Aorta (tissue), 5 donors: ENCODE measurements at regions not wholly inside any gene's neighbourhood (a gene's known extent, or its start where the extent isn't known, plus 50 kb on each side); places are given as distances from the start of the nearest gene placed in this dataset.

ENCODE experiments used
- ATAC-seq: fragments of 200-7000 bp; cut with Tn5 transposase; one replicate; pipeline ENCODE4 v1.9.1; 2022; ENCODE audit warnings: moderate library complexity; ENCODE audit not compliant: low FRiP score
- DNase-seq, 2 donors: peaks; one replicate each; pipeline ENCODE4 v3.0.0-alpha.2; 2020
- H3K27ac ChIP-seq, 2 donors: one replicate each; pipeline ENCODE4 v1.5.1; 2013; ENCODE audit warnings: low read length in 2 of 2, mild to moderate bottlenecking in 2 of 2, moderate library complexity in 2 of 2, control low read depth in 1 of 2, inconsistent platforms in 1 of 2, low read depth in 1 of 2
- H3K27me3 ChIP-seq, 2 donors: one replicate each; pipeline ENCODE4 v1.6.1; 2013; ENCODE audit warnings: control low read depth in 1 of 2, low read length in 1 of 2, mild to moderate bottlenecking in 1 of 2, moderate library complexity in 1 of 2; ENCODE audit not compliant: insufficient read depth in 2 of 2, control insufficient read depth in 1 of 2
- H3K36me3 ChIP-seq, 2 donors: one replicate each; pipeline ENCODE4 v1.6.1; 2013; ENCODE audit warnings: control low read depth in 1 of 2, low read length in 1 of 2, mild to moderate bottlenecking in 1 of 2; ENCODE audit not compliant: insufficient read depth in 2 of 2, control insufficient read depth in 1 of 2
- H3K4me1 ChIP-seq, 2 donors: one replicate each; pipeline ENCODE4 v1.6.1; 2013; ENCODE audit warnings: low read length in 2 of 2, control low read depth in 1 of 2, mild to moderate bottlenecking in 1 of 2, moderate library complexity in 1 of 2; ENCODE audit not compliant: insufficient read depth in 2 of 2, control insufficient read depth in 1 of 2
- H3K4me3 ChIP-seq, 2 donors: one replicate each; pipeline ENCODE4 v1.5.1; 2013; ENCODE audit warnings: low read length in 2 of 2, control low read depth in 1 of 2, mild to moderate bottlenecking in 1 of 2
- H3K9me3 ChIP-seq: one replicate; pipeline ENCODE4 v1.6.1; 2013; ENCODE audit warnings: mild to moderate bottlenecking, low read length; ENCODE audit not compliant: control insufficient read depth
- WGBS, 2 donors: extraction: QIAGEN DNeasy Blood & Tissue Kit; methylation state at CpG; one replicate each; pipeline ENCODE4 v1.1.7; 2013; 5-methylcytosine and 5-hydroxymethylcytosine counted together
- intact Hi-C, 2 donors: fragments of 100-400 bp; cut with DNase I; formaldehyde crosslinking; loops; one replicate each; pipeline versions ENCODE4 v1.14.2 to v1.15.0; 2022
- donor health status: healthy with polysubstance abuse.
- donor health status: Bipolar disorder and iron deficiency.
- donor health status: DM: no; HTN: no; CAD: no.
- donor health status: DM: no; HTN: no; CAD: no.
- donor health status: DM: yes; HTN: yes; CAD: no.

- intact Hi-C loops = no loop called here
- WGBS, 2 donors = 58 to 74% methylated on average over 4 of the region's 4 CpGs
Measured at GRCh38 chr4:136088211-136088867, 1444.0 kb downstream of the PCDH18 start.

GRCh38 chr4:136078976-136079375, 1453.3 kb downstream of the PCDH18 start:
- H3K27me3 ChIP-seq = no peaks in the 10 kb centered on the region
- H3K4me1 ChIP-seq = no peaks in the 10 kb centered on the region
- intact Hi-C loops = no loop called here
- 22 to 34% methylated on average over 1 of the region's 1 CpG for WGBS, 2 donors
- H3K27ac ChIP-seq = no peak overlapping the region
- no peaks in the 10 kb centered on the region for H3K9me3 ChIP-seq
- H3K4me3 ChIP-seq = no peak overlapping the region
- no peaks in the 10 kb centered on the region for H3K36me3 ChIP-seq
- DNase-seq (no peak), ATAC-seq (no peak)

More at GRCh38 chr4:136088211-136088867, 1444.0 kb downstream of the PCDH18 start:
- Histone ChIP-seq H3K9me3 (no peaks in the 10 kb centered on the region), H3K4me3 (no peak overlapping the region), H3K36me3 (no peaks in the 10 kb centered on the region), H3K4me1 (no peaks in the 10 kb centered on the region), H3K27ac (no peak overlapping the region), H3K27me3 (no peaks in the 10 kb centered on the region)
- ATAC-seq (no peak), DNase-seq (no peak)

GRCh38 chr4:136056748-136057147, 1475.5 kb downstream of the PCDH18 start:
- Histone ChIP-seq H3K36me3 (no peaks in the 10 kb centered on the region), H3K4me1 (no peaks in the 10 kb centered on the region), H3K27ac (no peak overlapping the region), H3K27me3 (no peaks in the 10 kb centered on the region), H3K4me3 (no peak overlapping the region), H3K9me3 (no peaks in the 10 kb centered on the region)
- no peak for ATAC-seq
- DNase-seq = no peak
- intact Hi-C loops = no loop called here
- 70 to 75% methylated on average over 7 of the region's 7 CpGs for WGBS, 2 donors

GRCh38 chr4:136055360-136055759, 1476.9 kb downstream of the PCDH18 start:
- WGBS, 2 donors = 81% methylated on average over 3 of the region's 3 CpGs
- no peak overlapping the region for H3K27ac ChIP-seq
- DNase-seq (no peak), ATAC-seq (no peak)
- no peaks in the 10 kb centered on the region for H3K9me3 ChIP-seq
- no peaks in the 10 kb centered on the region for H3K36me3 ChIP-seq
- H3K27me3 ChIP-seq = no peaks in the 10 kb centered on the region
- no peak overlapping the region for H3K4me3 ChIP-seq
- H3K4me1 ChIP-seq = no peaks in the 10 kb centered on the region
- intact Hi-C loops = no loop called here

- 95 to 96% methylated on average over 1 of the region's 1 CpG for WGBS, 2 donors
- intact Hi-C loops = no loop called here
- no peak for DNase-seq
Measured at GRCh38 chr4:136036744-136037143, 1495.5 kb downstream of the PCDH18 start.

GRCh38 chr4:136032391-136032790, 1499.9 kb downstream of the PCDH18 start:
- Histone ChIP-seq H3K4me1 (no peaks in the 10 kb centered on the region), H3K36me3 (no peaks in the 10 kb centered on the region), H3K9me3 (no peaks in the 10 kb centered on the region), H3K4me3 (no peak overlapping the region), H3K27me3 (no peaks in the 10 kb centered on the region), H3K27ac (no peak overlapping the region)
- intact Hi-C loops = no loop called here
- no peak for ATAC-seq
- WGBS, 2 donors = 80 to 81% methylated on average over 1 of the region's 1 CpG
- no peak for DNase-seq

More at GRCh38 chr4:136036744-136037143, 1495.5 kb downstream of the PCDH18 start:
- no peaks in the 10 kb centered on the region for H3K4me1 ChIP-seq
- H3K27me3 ChIP-seq = no peaks in the 10 kb centered on the region
- no peaks in the 10 kb centered on the region for H3K9me3 ChIP-seq
- H3K4me3 ChIP-seq = no peak overlapping the region
- no peak overlapping the region for H3K27ac ChIP-seq
- no peaks in the 10 kb centered on the region for H3K36me3 ChIP-seq
- no peak for ATAC-seq

GRCh38 chr4:136025540-136025939, 1506.8 kb downstream of the PCDH18 start:
- H3K36me3 ChIP-seq = no peaks in the 10 kb centered on the region
- intact Hi-C loops = no loop called here
- ATAC-seq = no peak
- H3K27me3 ChIP-seq = no peaks in the 10 kb centered on the region
- DNase-seq = no peak
- H3K27ac ChIP-seq = no peak overlapping the region
- WGBS, 2 donors = 50 to 92% methylated on average over 2 of the region's 2 CpGs
- no peak overlapping the region for H3K4me3 ChIP-seq
- no peaks in the 10 kb centered on the region for H3K4me1 ChIP-seq
- H3K9me3 ChIP-seq = peaks cover 1% of the 10 kb centered on the region

GRCh38 chr4:136017556-136017955, 1514.7 kb downstream of the PCDH18 start:
- intact Hi-C loops = no loop called here
- H3K9me3 ChIP-seq = no peaks in the 10 kb centered on the region
- no peaks in the 10 kb centered on the region for H3K4me1 ChIP-seq
- DNase-seq (no peak), ATAC-seq (no peak)
- H3K27me3 ChIP-seq = no peaks in the 10 kb centered on the region
- no peaks in the 10 kb centered on the region for H3K36me3 ChIP-seq
- H3K4me3 ChIP-seq = no peak overlapping the region
- no peak overlapping the region for H3K27ac ChIP-seq

- DNase-seq = no peak
- Histone ChIP-seq H3K36me3 (no peaks in the 10 kb centered on the region), H3K27ac (no peak overlapping the region), H3K4me1 (no peaks in the 10 kb centered on the region), H3K27me3 (no peaks in the 10 kb centered on the region), H3K9me3 (peaks cover 2% of the 10 kb centered on the region), H3K4me3 (no peak overlapping the region)
- intact Hi-C loops = no loop called here
- ATAC-seq = no peak
- WGBS, 2 donors = 27 to 43% methylated on average over 1 of the region's 1 CpG
Measured at GRCh38 chr4:136012220-136012619, 1520.1 kb downstream of the PCDH18 start.
